Stimulated activated naive CD4-positive, alpha-beta T cell (primary cell): ENCODE measurements at regions not wholly inside any gene's neighbourhood (a gene's known extent, or its start where the extent isn't known, plus 50 kb on each side); places are given as distances from the start of the nearest gene placed in this dataset.

ENCODE experiments used
- DNase-seq, 6 experiments: peaks; one replicate each; lab custom pipeline; 2025; lab: John Stamatoyannopoulos, UW

GRCh38 chr3:5069627-5070026 is 52.5 kb upstream of the ARL8B start:
- no peak for DNase-seq

- no peak for DNase-seq
These were observed 51.0 kb upstream of the ARL8B start for GRCh38 chr3:5071061-5071460.

GRCh38 chr3:5072100-5072816 is 49.8 kb upstream of the ARL8B start:
- DNase-seq = no peak
